ENCODE measurements at regions not wholly inside any gene's neighbourhood (a gene's known extent, or its start where the extent isn't known, plus 50 kb on each side); places are given as distances from the start of the nearest gene placed in this dataset.

DNA sequence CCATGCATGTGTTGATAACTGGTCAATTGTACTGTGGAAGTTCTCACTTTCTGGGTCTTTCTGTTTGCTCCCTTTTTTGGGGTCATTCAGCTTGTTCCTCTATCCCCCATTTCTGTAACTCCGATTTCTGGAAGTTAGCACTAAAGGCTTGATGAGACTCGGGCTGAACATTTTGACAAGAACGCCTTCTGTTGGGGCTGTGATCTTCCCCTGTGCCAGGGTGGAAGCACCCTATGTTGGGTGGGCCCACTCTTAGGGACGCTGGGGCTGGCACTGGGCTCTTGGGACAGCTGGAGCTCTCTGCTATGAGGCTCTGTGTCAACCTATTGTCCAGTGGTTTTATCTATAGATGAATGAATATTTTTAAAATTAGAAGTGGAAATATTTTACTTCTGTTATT lies 60.1 kb upstream of the FRMD1 start:
- intact Hi-C loops (cut with DNase I): no loop called here
- Histone ChIP-seq H3K4me1 (ENCODE audit: insufficient read depth) (no peaks in the 10 kb centered on the region), H3K9me3 (no peaks in the 10 kb centered on the region), H3K4me3 (no peak overlapping the region), H3K36me3 (no peaks in the 10 kb centered on the region), H3K27ac (no peak overlapping the region), H3K27me3 (no peaks in the 10 kb centered on the region)
- no peak for DNase-seq
- TF ChIP-seq CTCF (IDR thresholded peaks at IDR 0.05): no peak
- TF ChIP-seq POLR2A (IDR thresholded peaks at IDR 0.05): no peak
- TF ChIP-seq EP300 (IDR thresholded peaks at IDR 0.05): no peak
- WGBS, 3 donors: 83 to 88% (median 84%) methylated on average over 4 of the region's 4 CpGs

DNA sequence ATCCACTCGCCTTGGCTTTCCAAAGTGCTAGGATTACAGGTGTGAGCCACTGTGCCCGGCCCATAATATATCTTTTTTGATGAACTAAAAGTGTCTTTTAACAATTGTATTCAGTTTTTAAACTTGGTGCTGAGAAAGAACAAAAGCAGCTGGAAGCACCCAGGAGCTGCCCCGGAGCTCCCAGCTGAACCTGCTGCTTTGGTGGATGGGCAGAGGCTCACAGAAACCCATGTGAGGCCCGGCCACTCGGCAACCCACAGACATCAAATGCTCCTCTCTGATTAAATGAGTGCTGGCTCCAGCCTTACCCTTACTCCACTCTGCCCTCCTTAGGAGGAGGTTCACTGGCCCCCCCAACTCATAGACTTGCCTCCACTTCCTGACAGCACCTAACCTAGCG lies 59.4 kb upstream of the FRMD1 start:
- intact Hi-C loops (cut with DNase I): no loop called here
- no peak for DNase-seq

GRCh38 chr6:168137024-168137423 lies 58.0 kb upstream of the FRMD1 start:
- DNase-seq: no peak
- intact Hi-C loops (cut with DNase I): no loop called here
- no peak for TF ChIP-seq CTCF (IDR thresholded peaks at IDR 0.05)
- TF ChIP-seq EP300 (IDR thresholded peaks at IDR 0.05): no peak
- no peak for TF ChIP-seq POLR2A (IDR thresholded peaks at IDR 0.05)
- WGBS, 3 donors: 95 to 98% (median 97%) methylated on average over 9 of the region's 9 CpGs
- H3K27ac ChIP-seq: no peak overlapping the region
- H3K9me3 ChIP-seq: no peaks in the 10 kb centered on the region
- no peaks in the 10 kb centered on the region for H3K27me3 ChIP-seq
- no peaks in the 10 kb centered on the region for H3K36me3 ChIP-seq
- no peak overlapping the region for H3K4me3 ChIP-seq
- peaks cover 7% of the 10 kb centered on the region for H3K4me1 ChIP-seq (ENCODE audit: insufficient read depth)

More for the DNA sequence above, 59.4 kb upstream of the FRMD1 start:
- H3K27ac ChIP-seq: no peak overlapping the region
- WGBS, 3 donors: 80 to 86% (median 82%) methylated on average over 6 of the region's 6 CpGs
- no peaks in the 10 kb centered on the region for H3K36me3 ChIP-seq
- no peaks in the 10 kb centered on the region for H3K9me3 ChIP-seq
- H3K4me1 ChIP-seq (ENCODE audit: insufficient read depth): peaks cover 2% of the 10 kb centered on the region
- H3K27me3 ChIP-seq: no peaks in the 10 kb centered on the region
- TF ChIP-seq CTCF (IDR thresholded peaks at IDR 0.05) (no peak), POLR2A (IDR thresholded peaks at IDR 0.05) (no peak)
- H3K4me3 ChIP-seq: no peak overlapping the region

GRCh38 chr6:168136622-168137021 lies 57.6 kb upstream of the FRMD1 start:
- no peak for DNase-seq
- H3K4me1 ChIP-seq (ENCODE audit: insufficient read depth): peaks cover 7% of the 10 kb centered on the region
- H3K27me3 ChIP-seq: no peaks in the 10 kb centered on the region
- no peak overlapping the region for H3K27ac ChIP-seq
- TF ChIP-seq POLR2A (IDR thresholded peaks at IDR 0.05) (no peak), EP300 (IDR thresholded peaks at IDR 0.05) (no peak), CTCF (IDR thresholded peaks at IDR 0.05) (no peak)
- intact Hi-C loops (cut with DNase I): no loop called here
- no peak overlapping the region for H3K4me3 ChIP-seq
- H3K9me3 ChIP-seq: no peaks in the 10 kb centered on the region
- WGBS, 3 donors: 86 to 90% (median 89%) methylated on average over 5 of the region's 5 CpGs
- H3K36me3 ChIP-seq: no peaks in the 10 kb centered on the region

DNA sequence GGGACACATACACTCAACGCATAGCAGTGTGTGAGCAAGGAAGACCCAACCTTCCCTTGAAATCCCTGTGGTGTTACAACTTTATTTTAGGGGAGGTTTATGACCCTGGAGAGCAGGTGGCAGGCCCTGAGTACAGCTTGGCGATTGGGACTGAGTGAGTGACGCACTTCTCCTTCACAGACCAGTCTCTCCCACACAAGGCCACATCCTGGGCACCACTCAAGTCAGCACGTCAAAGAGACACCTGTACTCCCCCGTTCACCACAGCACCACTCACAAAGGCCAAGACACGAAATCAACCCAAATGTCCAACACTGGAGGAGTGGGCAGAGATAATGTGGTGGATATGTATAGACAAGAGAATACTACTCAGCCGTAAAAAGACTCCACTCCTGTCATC lies 57.0 kb upstream of the FRMD1 start:
- Histone ChIP-seq H3K36me3 (no peaks in the 10 kb centered on the region), H3K4me1 (ENCODE audit: insufficient read depth) (peaks cover 7% of the 10 kb centered on the region), H3K27me3 (no peaks in the 10 kb centered on the region), H3K4me3 (no peak overlapping the region), H3K27ac (no peak overlapping the region), H3K9me3 (no peaks in the 10 kb centered on the region)
- no peak for DNase-seq
- WGBS, 3 donors: 91 to 97% (median 92%) methylated on average over 7 of the region's 7 CpGs
- no peak for TF ChIP-seq EP300 (IDR thresholded peaks at IDR 0.05)
- TF ChIP-seq POLR2A (IDR thresholded peaks at IDR 0.05): no peak
- TF ChIP-seq CTCF (IDR thresholded peaks at IDR 0.05): no peak
- intact Hi-C loops (cut with DNase I): no loop called here

Measured in ovary (tissue), 7 donors.